Heart left ventricle (tissue), 16 donors: ENCODE measurements at regions not wholly inside any gene's neighbourhood (a gene's known extent, or its start where the extent isn't known, plus 50 kb on each side); places are given as distances from the start of the nearest gene placed in this dataset.

Experiments
- ATAC-seq, 4 donors: fragments of 200-7000 bp; cut with Tn5 transposase; one replicate each; pipeline ENCODE4 v1.9.1; 2020 to 2022; ENCODE audit warnings: moderate library complexity in 4 of 4, mild to moderate bottlenecking in 3 of 4, moderate number of reproducible peaks in 1 of 4
- DNase-seq, 5 donors: peaks; one replicate each; pipeline ENCODE4 v3.0.0-alpha.2; 2020
- H3K27ac ChIP-seq, 12 donors: fragments of 200-600 bp; sonication (generic) in 4 of 12; one replicate each; pipeline versions ENCODE4 v1.5.0 to v1.8.0; 2016 to 2022; ENCODE audit warnings: mild to moderate bottlenecking in 2 of 12
- H3K27me3 ChIP-seq, 9 donors: fragments of 200-600 bp; sonication (generic) in 2 of 9; one replicate each; pipeline versions ENCODE4 v1.5.1 to v1.8.0; 2016 to 2022; ENCODE audit warnings: mild to moderate bottlenecking in 3 of 9
- H3K36me3 ChIP-seq, 9 donors: fragments of 200-600 bp; sonication (generic) in 2 of 9; one replicate each; pipeline versions ENCODE4 v1.5.0 to v1.8.0; 2018 to 2022; ENCODE audit warnings: mild to moderate bottlenecking in 2 of 9
- H3K4me1 ChIP-seq, 12 donors: fragments of 200-600 bp; sonication (generic) in 4 of 12; one replicate each; pipeline versions ENCODE4 v1.5.0 to v1.8.0; 2016 to 2022; ENCODE audit warnings: mild to moderate bottlenecking in 3 of 12
- H3K4me3 ChIP-seq, 12 donors: fragments of 200-600 bp; sonication (generic) in 4 of 12; one replicate each; pipeline versions ENCODE4 v1.5.0 to v1.8.0; 2017 to 2022; ENCODE audit warnings: mild to moderate bottlenecking in 9 of 12, moderate library complexity in 4 of 12
- H3K9me3 ChIP-seq, 12 donors: fragments of 200-600 bp; sonication (generic) in 4 of 12; one replicate each; pipeline versions ENCODE4 v1.5.0 to v1.8.0; 2016 to 2022; ENCODE audit warnings: mild to moderate bottlenecking in 1 of 12
- CTCF ChIP-seq, 12 donors: fragments of 200-600 bp; sonication (generic) in 4 of 12; IDR thresholded peaks; one replicate each; pipeline versions ENCODE4 v1.5.0 to v1.8.0; 2018 to 2022; ENCODE audit warnings: antibody characterized with exemption in 12 of 12, mild to moderate bottlenecking in 5 of 12
- POLR2A ChIP-seq, 2 donors: fragments of 450-650 bp; IDR thresholded peaks; one replicate each; pipeline ENCODE4 v1.6.1; 2017; ENCODE audit warnings: antibody characterized with exemption in 2 of 2, mild to moderate bottlenecking in 2 of 2, moderate library complexity in 2 of 2
- whole genome bisulfite sequencing, 4 donors: extraction: QIAGEN DNeasy Blood & Tissue Kit in 2 of 4; methylation state at CpG; one replicate each; pipeline versions ENCODE4 v1.1.5 to v1.1.7; 2013 to 2018; 5-methylcytosine and 5-hydroxymethylcytosine counted together
- intact Hi-C, 10 donors: fragments of 100-400 bp; cut with DNase I; formaldehyde crosslinking; loops; one replicate each; pipeline versions ENCODE4 v1.11.1 to v1.14.2; 2022
- donor health status: ischemic (EF 13 %, LVEDD 7.1; RV severe dilation, severe dysfunction).
- donor health status: healthy with polysubstance abuse.
- donor health status: DM: no; HTN: yes; CAD: no.
- donor health status: DM: no; HTN: no; CAD: no.
- donor health status: ischemic (EF 25% LVEDD 6.9; RV normal size, moderate dysfunction).
- donor health status: ischemic (EF 25% LVEDD 5.7; RV mildly dilated, moderate dysfunction).
- donor health status: healthy.
- donor health status: DM: yes; HTN: yes; CAD: no.
- donor health status: ischemic (EF 35%, LVEDD 5.7; RV mildly dilated, moderate dysfunction).
- donor health status: nonischemic (EF 11% LVEDD 7.7; RV severe dilation, severe dysfunction).
- donor health status: DM: yes; HTN: yes; CAD: no.
- donor health status: PGD.
- donor health status: ischemic (EF 29% LVEDD 5.4; RV normal size, mild dysfunction).
- donor health status: nonischemic (EF 23%, LVEDD 6.1; RV moderate dilation, normal function).

GRCh38 chr20:12072954-12073264 lies 155.2 kb downstream of the BTBD3 start:
- TF ChIP-seq POLR2A (IDR thresholded peaks at IDR 0.05) (no peak), CTCF (IDR thresholded peaks at IDR 0.05) (no peak)
- ATAC-seq (no peak), DNase-seq (no peak)
- Histone ChIP-seq H3K36me3 (no peaks in the 10 kb centered on the region), H3K9me3 (peaks cover 0 to 3% (median 0%) of the 10 kb centered on the region in 12 donors), H3K4me3 (no peak overlapping the region), H3K27me3 (no peaks in the 10 kb centered on the region), H3K4me1 (no peaks in the 10 kb centered on the region), H3K27ac (no peak overlapping the region)
- 94 to 97% (median 94%) methylated on average over 2 of the region's 2 CpGs for WGBS, 4 donors
- intact Hi-C loops = no loop called here

- no peaks in the 10 kb centered on the region for H3K4me1 ChIP-seq
- intact Hi-C loops = no loop called here
- H3K4me3 ChIP-seq = no peak overlapping the region
- peaks cover 0 to 3% (median 0%) of the 10 kb centered on the region in 12 donors for H3K9me3 ChIP-seq
- TF ChIP-seq POLR2A (IDR thresholded peaks at IDR 0.05) (no peak), CTCF (IDR thresholded peaks at IDR 0.05) (no peak)
- no peaks in the 10 kb centered on the region for H3K36me3 ChIP-seq
- no peak for ATAC-seq
- no peak for DNase-seq
- 92 to 96% (median 94%) methylated on average over 3 of the region's 3 CpGs for WGBS, 4 donors
- no peaks in the 10 kb centered on the region for H3K27me3 ChIP-seq
- no peak overlapping the region for H3K27ac ChIP-seq
These were observed 156.5 kb downstream of the BTBD3 start for GRCh38 chr20:12074111-12074655.

GRCh38 chr20:12076200-12076599 lies 158.5 kb downstream of the BTBD3 start:
- H3K27ac ChIP-seq = no peak overlapping the region
- peaks cover 0 to 3% (median 0%) of the 10 kb centered on the region in 12 donors for H3K9me3 ChIP-seq
- no peaks in the 10 kb centered on the region for H3K27me3 ChIP-seq
- no peaks in the 10 kb centered on the region for H3K4me1 ChIP-seq
- H3K36me3 ChIP-seq = no peaks in the 10 kb centered on the region
- no peak for TF ChIP-seq POLR2A (IDR thresholded peaks at IDR 0.05)
- TF ChIP-seq CTCF (IDR thresholded peaks at IDR 0.05) = no peak
- ATAC-seq (no peak), DNase-seq (no peak)
- intact Hi-C loops = no loop called here
- no peak overlapping the region for H3K4me3 ChIP-seq
- 79 to 95% (median 93%) methylated on average over 3 of the region's 3 CpGs for WGBS, 4 donors

GRCh38 chr20:12077875-12078274 lies 160.2 kb downstream of the BTBD3 start:
- no peak for TF ChIP-seq POLR2A (IDR thresholded peaks at IDR 0.05)
- no peak for TF ChIP-seq CTCF (IDR thresholded peaks at IDR 0.05)
- WGBS, 4 donors = 73 to 81% (median 78%) methylated on average over 7 of the region's 7 CpGs

More at GRCh38 chr20:12077875-12078274, 160.2 kb downstream of the BTBD3 start:
- H3K9me3 ChIP-seq = peaks cover 0 to 3% (median 0%) of the 10 kb centered on the region in 12 donors
- no peak overlapping the region for H3K4me3 ChIP-seq
- intact Hi-C loops = no loop called here
- ATAC-seq = no peak
- no peaks in the 10 kb centered on the region for H3K36me3 ChIP-seq
- H3K27me3 ChIP-seq = no peaks in the 10 kb centered on the region
- no peak overlapping the region for H3K27ac ChIP-seq
- no peaks in the 10 kb centered on the region for H3K4me1 ChIP-seq
- no peak for DNase-seq
